ENCODE measurements at regions not wholly inside any gene's neighbourhood (a gene's known extent, or its start where the extent isn't known, plus 50 kb on each side); places are given as distances from the start of the nearest gene placed in this dataset.
A peak's percentile ranks its signal among the peaks of the same experiment; 100 is the strongest.

- TF ChIP-seq RFX5 (IDR thresholded peaks at IDR 0.05; ENCODE audit: low read depth, low read length) (no peak), POLR2A (IDR thresholded peaks at IDR 0.05; ENCODE audit: low read depth, low read length) (no peak)
Measured at GRCh38 chr13:84645196-84646012, 763.1 kb upstream of the SLITRK1 start (continued).

- Histone ChIP-seq H2AK5ac (ENCODE audit: low read depth, low read length) (no peak overlapping the region), H3K4me2 (ENCODE audit: low read depth, low read length) (no peak overlapping the region), H3K36me3 (ENCODE audit: control insufficient read depth, insufficient read depth, low read length) (no peaks in the 10 kb centered on the region), H3K4ac (ENCODE audit: low read depth, low read length) (no peak overlapping the region; the same call in 1 of the 2 replicates), H3K56ac (ENCODE audit: extremely low read depth, insufficient read depth, low read length) (no peak overlapping the region), H3K9me1 (ENCODE audit: insufficient read depth, low read length) (no peaks in the 10 kb centered on the region), H2BK120ac (ENCODE audit: low read depth, low read length) (no peak overlapping the region; the same call in 1 of the 2 replicates), H3K9ac (ENCODE audit: low read depth, low read length) (no peak overlapping the region), H4K5ac (ENCODE audit: low read depth, low read length) (no peak overlapping the region), H3K23ac (ENCODE audit: low read depth, low read length) (no peak overlapping the region), H2BK20ac (ENCODE audit: low read depth, low read length) (no peak overlapping the region), H3K4me1 (ENCODE audit: control insufficient read depth, insufficient read depth, low read length) (peaks cover 3% of the 10 kb centered on the region; the same call in 1 of the 2 replicates), H3K79me1 (ENCODE audit: low read depth in 1 of 2, low read length in 2 of 2) (no peaks in the 10 kb centered on the region), H2AK9ac (replicated peaks; ENCODE audit: low read depth, low read length, poor library complexity) (no peak overlapping the region), H4K91ac (ENCODE audit: insufficient read depth, low read depth, low read length) (no peak overlapping the region), H2AFZ (replicated peaks; ENCODE audit: low read length, poor library complexity) (no peak overlapping the region), H4K8ac (ENCODE audit: low read depth in 2 of 2, low read length in 2 of 2) (0 out of 4 replicates have a peak overlapping the region, but pooled peaks of 1 of the 2 experiments have one; percentile 49), H3K9me3 (ENCODE audit: control insufficient read depth, insufficient read depth, low read length) (peaks cover 2% of the 10 kb centered on the region; the same call in 1 of the 2 replicates), H3K14ac (replicated peaks; ENCODE audit: low read depth, low read length) (no peak overlapping the region; the same call in 1 of the 2 replicates), H3K18ac (ENCODE audit: low read depth, low read length) (no peak overlapping the region), H4K20me1 (ENCODE audit: insufficient read depth, low read length) (no peaks in the 10 kb centered on the region), H3K27me3 (ENCODE audit: control insufficient read depth, insufficient read depth, low read length) (no peaks in the 10 kb centered on the region), H3K4me3 (ENCODE audit: insufficient read depth, low read depth, low read length) (no peak overlapping the region), H3K27ac (ENCODE audit: insufficient read depth, low read length) (no peak overlapping the region), H2BK5ac (ENCODE audit: low read depth, low read length, poor library complexity, severe bottlenecking) (peak overlapping the region; percentile 58), H2BK15ac (ENCODE audit: low read depth, low read length) (no peak overlapping the region)
- BruUV-seq (replicated peaks), result no TSS peak
- in situ Hi-C loops (cut with MboI; ENCODE audit: low sequenced_read_pairs), result no loop called here
- TF ChIP-seq ELK1 (IDR thresholded peaks at IDR 0.05; ENCODE audit: borderline replicate concordance, low read depth, low read length) (no peak), CEBPB (IDR thresholded peaks at IDR 0.05; ENCODE audit: low read depth, low read length) (no peak), RFX5 (IDR thresholded peaks at IDR 0.05; ENCODE audit: low read depth, low read length) (no peak), CHD1 (IDR thresholded peaks at IDR 0.05; ENCODE audit: low read depth, low read length) (no peak), MAFK (IDR thresholded peaks at IDR 0.05; ENCODE audit: low read depth, low read length) (no peak), POLR2A (IDR thresholded peaks at IDR 0.05; ENCODE audit: low read depth, low read length) (no peak), MAZ (IDR thresholded peaks at IDR 0.05; ENCODE audit: borderline replicate concordance, low read depth, low read length) (no peak), USF2 (IDR thresholded peaks at IDR 0.05; ENCODE audit: low read depth, low read length) (no peak), CTCF (conservative IDR thresholded peaks at IDR 0.05; ENCODE audit: low read depth, low read length) (no peak), BHLHE40 (IDR thresholded peaks at IDR 0.05; ENCODE audit: low read depth, low read length) (no peak), MXI1 (IDR thresholded peaks at IDR 0.05; ENCODE audit: borderline replicate concordance, low read depth, low read length) (no peak), FOS (IDR thresholded peaks at IDR 0.05; ENCODE audit: low read depth, low read length) (no peak)
- ChIA-PET CTCF (no interaction called here), POLR2A (ENCODE audit: unreplicated experiment) (no interaction called here)
- intact Hi-C loops (cut with micrococcal nuclease), result no loop called here
- dilution Hi-C loops (cut with HindIII; ENCODE audit: low sequenced_read_pairs, unreplicated experiment), result no loop called here
- no CpG with 5 or more reads among the region's 1 CpG for WGBS, 2 experiments (ENCODE audit: extremely low coverage in 2 of 2, insufficient read length in 1 of 2)
- no peak for ATAC-seq (ENCODE audit: low read depth)
- DNase-seq, result peak; percentile 47
Measured at GRCh38 chr13:84641491-84641890, 759.2 kb upstream of the SLITRK1 start.

Data from IMR-90 (cell line).